ENCODE measurements at regions not wholly inside any gene's neighbourhood (a gene's known extent, or its start where the extent isn't known, plus 50 kb on each side); places are given as distances from the start of the nearest gene placed in this dataset.

- no peak overlapping the region for H3K4me3 ChIP-seq (ENCODE audit: low read depth, low read length)
- no peak for DNase-seq (ENCODE audit: low read depth)
- TF ChIP-seq, protein P1, sequence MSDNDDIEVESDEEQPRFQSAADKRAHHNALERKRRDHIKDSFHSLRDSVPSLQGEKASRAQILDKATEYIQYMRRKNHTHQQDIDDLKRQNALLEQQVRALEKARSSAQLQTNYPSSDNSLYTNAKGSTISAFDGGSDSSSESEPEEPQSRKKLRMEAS (IDR thresholded peaks at IDR 0.05; ENCODE audit: low read depth, low read length): no peak
- no peak for TF ChIP-seq MYC (IDR thresholded peaks at IDR 0.05; ENCODE audit: low read depth, low read length)
These were observed 1076.5 kb downstream of the MAT2B start for GRCh38 chr5:164581889-164582288.

- TF ChIP-seq POLR2A (IDR thresholded peaks at IDR 0.05; ENCODE audit: extremely low read depth, insufficient read length) (no peak), MYC (IDR thresholded peaks at IDR 0.05; ENCODE audit: low read depth, low read length) (no peak)
- TF ChIP-seq, protein P2, sequence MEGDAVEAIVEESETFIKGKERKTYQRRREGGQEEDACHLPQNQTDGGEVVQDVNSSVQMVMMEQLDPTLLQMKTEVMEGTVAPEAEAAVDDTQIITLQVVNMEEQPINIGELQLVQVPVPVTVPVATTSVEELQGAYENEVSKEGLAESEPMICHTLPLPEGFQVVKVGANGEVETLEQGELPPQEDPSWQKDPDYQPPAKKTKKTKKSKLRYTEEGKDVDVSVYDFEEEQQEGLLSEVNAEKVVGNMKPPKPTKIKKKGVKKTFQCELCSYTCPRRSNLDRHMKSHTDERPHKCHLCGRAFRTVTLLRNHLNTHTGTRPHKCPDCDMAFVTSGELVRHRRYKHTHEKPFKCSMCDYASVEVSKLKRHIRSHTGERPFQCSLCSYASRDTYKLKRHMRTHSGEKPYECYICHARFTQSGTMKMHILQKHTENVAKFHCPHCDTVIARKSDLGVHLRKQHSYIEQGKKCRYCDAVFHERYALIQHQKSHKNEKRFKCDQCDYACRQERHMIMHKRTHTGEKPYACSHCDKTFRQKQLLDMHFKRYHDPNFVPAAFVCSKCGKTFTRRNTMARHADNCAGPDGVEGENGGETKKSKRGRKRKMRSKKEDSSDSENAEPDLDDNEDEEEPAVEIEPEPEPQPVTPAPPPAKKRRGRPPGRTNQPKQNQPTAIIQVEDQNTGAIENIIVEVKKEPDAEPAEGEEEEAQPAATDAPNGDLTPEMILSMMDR (IDR thresholded peaks at IDR 0.05; ENCODE audit: low read depth, low read length): no peak
- TF ChIP-seq, protein P1 (IDR thresholded peaks at IDR 0.05; ENCODE audit: low read depth, low read length): no peak
- no peak overlapping the region for H3K4me3 ChIP-seq (ENCODE audit: low read depth, low read length)
- no peak for DNase-seq (ENCODE audit: low read depth)
These were observed 1088.6 kb downstream of the MAT2B start for GRCh38 chr5:164593982-164594381.

GRCh38 chr5:164597293-164597900 is 1092.0 kb downstream of the MAT2B start:
- H3K4me3 ChIP-seq (ENCODE audit: low read depth, low read length): no peak overlapping the region
- TF ChIP-seq POLR2A (IDR thresholded peaks at IDR 0.05; ENCODE audit: extremely low read depth, insufficient read length): no peak
- TF ChIP-seq, protein P2 (IDR thresholded peaks at IDR 0.05; ENCODE audit: low read depth, low read length): peak; percentile 58
- TF ChIP-seq, protein P1 (IDR thresholded peaks at IDR 0.05; ENCODE audit: low read depth, low read length): peak; percentile 46; the same call in 1 of the 2 replicates
- TF ChIP-seq MYC (IDR thresholded peaks at IDR 0.05; ENCODE audit: low read depth, low read length): no peak
- DNase-seq (ENCODE audit: low read depth): peak; percentile 38

DNA sequence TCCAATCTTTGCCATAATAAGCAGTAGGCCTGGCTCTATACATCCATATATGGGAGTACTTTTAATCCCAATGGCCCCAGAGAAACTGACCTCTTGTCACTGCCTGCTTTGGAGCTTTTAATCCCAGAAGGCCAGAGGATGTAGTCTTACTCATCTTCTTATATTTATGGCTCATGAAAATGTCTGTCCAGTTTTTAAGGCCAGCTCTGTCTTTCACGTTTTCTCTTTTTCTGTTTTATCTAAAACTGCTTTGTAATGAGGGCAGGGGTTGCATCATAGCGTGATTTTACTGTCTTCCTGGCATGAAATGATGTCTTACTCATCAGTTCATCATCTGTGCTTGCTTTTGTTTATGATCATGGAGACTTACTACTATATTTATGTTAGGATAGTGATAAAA is 1094.9 kb downstream of the MAT2B start:
- TF ChIP-seq, protein P1 (IDR thresholded peaks at IDR 0.05; ENCODE audit: low read depth, low read length): no peak
- peak; percentile 5 for DNase-seq (ENCODE audit: low read depth)

DNA sequence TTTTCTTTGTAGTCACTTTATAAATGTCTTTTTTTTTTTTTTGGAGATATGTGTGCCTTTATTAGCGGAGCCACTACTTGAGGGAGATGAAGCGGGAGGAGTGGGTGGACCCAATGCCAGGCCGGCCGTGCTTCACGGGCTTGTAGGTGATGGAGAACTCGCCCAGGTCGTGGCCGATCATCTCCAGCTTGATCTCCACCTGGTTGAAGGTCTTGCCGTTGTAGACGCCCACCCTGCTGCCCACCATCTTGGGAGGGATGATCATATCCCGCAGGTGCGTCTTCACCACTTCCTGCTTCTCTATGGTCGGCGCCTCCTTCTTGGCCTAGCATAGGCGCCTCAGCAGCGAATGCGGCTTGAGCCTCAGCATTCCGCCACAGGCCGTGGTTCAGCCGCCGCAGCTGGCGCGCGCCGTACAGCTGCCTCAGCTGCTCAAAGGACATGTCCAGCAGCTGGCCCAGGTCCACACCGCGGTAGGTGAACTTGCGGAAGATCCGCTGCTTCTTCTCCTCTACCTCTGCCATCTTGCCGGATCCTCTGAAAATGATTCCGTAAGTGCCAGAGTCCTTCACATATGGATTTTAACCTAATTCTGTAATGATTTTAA is 1095.6 kb downstream of the MAT2B start:
- DNase-seq (ENCODE audit: low read depth): no peak
- TF ChIP-seq MYC (IDR thresholded peaks at IDR 0.05; ENCODE audit: low read depth, low read length) (no peak), POLR2A (IDR thresholded peaks at IDR 0.05; ENCODE audit: extremely low read depth, insufficient read length) (no peak)
- TF ChIP-seq, protein P1 (IDR thresholded peaks at IDR 0.05; ENCODE audit: low read depth, low read length): no peak
- TF ChIP-seq, protein P2 (IDR thresholded peaks at IDR 0.05; ENCODE audit: low read depth, low read length): no peak
- H3K4me3 ChIP-seq (ENCODE audit: low read depth, low read length): no peak overlapping the region

More for the DNA sequence above, 1094.9 kb downstream of the MAT2B start:
- H3K4me3 ChIP-seq (ENCODE audit: low read depth, low read length): no peak overlapping the region

DNA sequence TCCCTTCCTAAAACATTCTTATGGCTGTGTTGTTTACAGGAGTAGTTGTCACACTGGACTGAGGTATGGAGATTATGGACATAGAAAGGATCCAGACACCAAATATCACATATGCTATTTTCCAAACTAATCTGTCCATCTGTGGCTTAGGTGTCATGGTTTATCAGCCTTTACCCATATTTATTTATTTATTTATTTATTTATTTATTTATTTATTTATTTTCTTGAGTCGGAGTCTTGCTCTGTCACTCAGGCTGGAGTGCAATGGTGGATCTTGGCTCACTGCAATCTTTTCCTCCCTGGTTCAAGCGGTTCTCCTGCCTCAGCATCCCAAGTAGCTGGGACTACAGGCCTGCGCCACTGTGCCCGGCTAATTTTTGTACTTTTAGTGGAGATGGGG is 1103.1 kb downstream of the MAT2B start:
- H3K4me3 ChIP-seq (ENCODE audit: low read depth, low read length): no peak overlapping the region
- DNase-seq (ENCODE audit: low read depth): no peak
- TF ChIP-seq MYC (IDR thresholded peaks at IDR 0.05; ENCODE audit: low read depth, low read length): no peak
- TF ChIP-seq, protein P2 (IDR thresholded peaks at IDR 0.05; ENCODE audit: low read depth, low read length): no peak

Data from NB4 (cell line).